ENCODE measurements at regions not wholly inside any gene's neighbourhood (a gene's known extent, or its start where the extent isn't known, plus 50 kb on each side); places are given as distances from the start of the nearest gene placed in this dataset.

DNA sequence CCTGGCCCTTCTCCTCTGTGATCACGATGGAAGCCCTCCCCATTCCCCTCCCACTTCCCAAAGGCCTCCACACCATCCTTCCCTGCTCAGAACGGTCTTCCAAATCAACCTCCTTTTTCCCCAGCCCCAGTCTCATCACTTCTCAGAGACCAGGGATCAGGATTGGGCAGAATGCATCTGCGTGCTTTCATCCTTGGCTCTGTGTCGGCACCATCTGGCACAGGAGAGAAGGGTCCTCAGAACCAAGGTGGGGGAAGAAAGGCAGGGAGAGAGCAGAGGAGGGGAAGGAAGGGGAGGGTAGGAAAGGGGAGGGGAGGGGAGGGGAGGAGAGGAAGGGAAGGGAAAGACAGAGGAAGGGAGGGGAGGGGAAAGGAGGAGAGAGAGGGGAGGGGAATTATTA, 52.4 kb upstream of the FICD start:
- Histone ChIP-seq H3K27ac (no peak overlapping the region), H3K9me3 (no peaks in the 10 kb centered on the region), H3K4me3 (no peak overlapping the region), H3K27me3 (peaks cover 37% of the 10 kb centered on the region), H3K4me1 (no peaks in the 10 kb centered on the region), H3K36me3 (no peaks in the 10 kb centered on the region)
- intact Hi-C loops (cut with DNase I) = loop anchor here (10.0 kb wide), 1 partner anchor 368 kb away; no protein-coding TSS in a partner anchor
- DNase-seq (no peak), ATAC-seq (no peak)
- TF ChIP-seq, protein P1, sequence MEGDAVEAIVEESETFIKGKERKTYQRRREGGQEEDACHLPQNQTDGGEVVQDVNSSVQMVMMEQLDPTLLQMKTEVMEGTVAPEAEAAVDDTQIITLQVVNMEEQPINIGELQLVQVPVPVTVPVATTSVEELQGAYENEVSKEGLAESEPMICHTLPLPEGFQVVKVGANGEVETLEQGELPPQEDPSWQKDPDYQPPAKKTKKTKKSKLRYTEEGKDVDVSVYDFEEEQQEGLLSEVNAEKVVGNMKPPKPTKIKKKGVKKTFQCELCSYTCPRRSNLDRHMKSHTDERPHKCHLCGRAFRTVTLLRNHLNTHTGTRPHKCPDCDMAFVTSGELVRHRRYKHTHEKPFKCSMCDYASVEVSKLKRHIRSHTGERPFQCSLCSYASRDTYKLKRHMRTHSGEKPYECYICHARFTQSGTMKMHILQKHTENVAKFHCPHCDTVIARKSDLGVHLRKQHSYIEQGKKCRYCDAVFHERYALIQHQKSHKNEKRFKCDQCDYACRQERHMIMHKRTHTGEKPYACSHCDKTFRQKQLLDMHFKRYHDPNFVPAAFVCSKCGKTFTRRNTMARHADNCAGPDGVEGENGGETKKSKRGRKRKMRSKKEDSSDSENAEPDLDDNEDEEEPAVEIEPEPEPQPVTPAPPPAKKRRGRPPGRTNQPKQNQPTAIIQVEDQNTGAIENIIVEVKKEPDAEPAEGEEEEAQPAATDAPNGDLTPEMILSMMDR (IDR thresholded peaks at IDR 0.05) = no peak

DNA sequence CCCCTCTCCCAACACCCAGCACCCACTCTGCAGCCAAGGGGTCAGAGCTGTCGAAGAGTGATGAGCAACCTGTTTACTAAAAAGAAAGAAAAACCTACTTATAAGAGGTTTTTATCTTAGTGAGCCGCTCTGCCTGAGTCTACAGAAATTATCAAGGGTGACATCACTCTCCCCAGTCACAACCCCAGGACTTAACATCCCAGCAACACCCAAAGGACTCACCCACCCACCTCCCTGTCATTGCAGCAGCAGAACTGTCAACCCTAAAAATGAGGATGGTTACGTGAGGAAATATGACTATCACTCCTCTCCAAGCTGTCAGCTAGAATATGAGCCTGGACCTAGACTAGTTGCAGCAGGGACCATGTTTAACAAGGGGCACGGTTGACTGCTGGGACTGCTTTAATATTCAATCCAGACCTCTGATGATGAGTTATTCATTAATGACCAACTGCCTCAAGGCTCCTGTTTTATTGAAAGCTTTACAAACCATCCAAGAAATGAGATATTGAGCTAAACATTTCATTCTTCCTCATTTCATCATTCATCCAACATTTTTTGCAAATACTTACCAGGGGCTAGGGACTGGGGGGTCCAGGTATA, 53.9 kb upstream of the FICD start:
- ATAC-seq (no peak), DNase-seq (no peak)
- Histone ChIP-seq H3K4me1 (no peaks in the 10 kb centered on the region), H3K27ac (no peak overlapping the region), H3K9me3 (no peaks in the 10 kb centered on the region), H3K36me3 (no peaks in the 10 kb centered on the region), H3K4me3 (no peak overlapping the region), H3K27me3 (peaks cover 35% of the 10 kb centered on the region)
- TF ChIP-seq, protein P1 (IDR thresholded peaks at IDR 0.05) = no peak
- intact Hi-C loops (cut with DNase I) = loop anchor here (10.0 kb wide), 1 partner anchor 366 kb away; no protein-coding TSS in a partner anchor

DNA sequence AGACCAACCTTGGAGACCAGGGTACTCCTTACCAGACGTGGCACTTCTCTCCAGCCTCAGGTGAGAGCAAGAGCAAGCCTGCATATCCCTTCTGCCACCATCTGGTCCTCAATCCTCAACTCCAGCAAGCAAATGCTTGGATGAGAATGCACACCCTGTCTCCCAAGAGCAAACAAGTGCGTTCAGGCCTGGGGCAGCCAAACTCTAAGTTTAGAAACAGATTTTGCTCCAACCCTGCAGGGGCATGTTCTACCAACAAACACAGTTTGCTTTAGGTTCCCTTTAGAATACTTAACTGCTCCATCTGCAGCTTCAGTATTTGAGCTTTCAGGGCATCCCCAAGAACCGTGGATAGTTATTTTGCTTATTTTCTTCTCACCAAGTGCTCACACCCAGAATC, 55.9 kb upstream of the FICD start:
- Histone ChIP-seq H3K4me3 (no peak overlapping the region), H3K36me3 (no peaks in the 10 kb centered on the region), H3K27me3 (peaks cover 17% of the 10 kb centered on the region), H3K27ac (no peak overlapping the region), H3K9me3 (no peaks in the 10 kb centered on the region), H3K4me1 (no peaks in the 10 kb centered on the region)
- DNase-seq (no peak), ATAC-seq (no peak)
- TF ChIP-seq, protein P1 (IDR thresholded peaks at IDR 0.05) = no peak
- intact Hi-C loops (cut with DNase I) = no loop called here

DNA sequence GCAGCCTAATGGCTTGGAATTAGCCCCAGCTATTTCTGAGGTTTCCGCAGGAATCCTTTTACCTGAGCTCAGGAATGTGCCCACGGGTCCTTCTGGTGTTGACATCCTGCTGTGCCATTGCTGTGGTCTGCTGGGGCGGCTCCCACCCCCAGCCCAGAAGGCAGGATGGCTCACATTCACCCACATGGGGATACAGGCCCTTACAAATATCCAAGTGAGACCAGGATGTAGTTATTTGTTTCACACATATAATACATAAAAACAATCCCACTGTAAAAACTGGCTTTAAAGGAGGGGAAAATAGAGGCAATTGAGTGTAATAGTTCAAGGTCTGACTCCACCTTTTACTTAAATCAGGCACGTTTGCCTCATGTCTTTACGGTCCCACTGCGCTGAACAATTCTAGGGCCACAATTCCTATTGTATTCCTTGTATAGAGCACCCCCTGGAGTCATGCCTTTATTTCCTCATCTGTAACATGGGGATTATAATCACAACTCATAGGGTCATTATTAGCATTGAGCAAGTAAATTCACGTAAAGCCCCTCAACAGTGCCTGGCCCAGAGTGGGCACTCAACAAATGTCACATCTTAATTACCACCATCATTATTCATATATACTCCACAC, 57.2 kb upstream of the FICD start:
- ATAC-seq (no peak), DNase-seq (no peak)
- Histone ChIP-seq H3K4me3 (no peak overlapping the region), H3K27ac (no peak overlapping the region), H3K36me3 (no peaks in the 10 kb centered on the region), H3K4me1 (no peaks in the 10 kb centered on the region), H3K9me3 (no peaks in the 10 kb centered on the region), H3K27me3 (peaks cover 17% of the 10 kb centered on the region)
- TF ChIP-seq, protein P1 (IDR thresholded peaks at IDR 0.05) = peak; percentile 24
- intact Hi-C loops (cut with DNase I) = no loop called here

DNA sequence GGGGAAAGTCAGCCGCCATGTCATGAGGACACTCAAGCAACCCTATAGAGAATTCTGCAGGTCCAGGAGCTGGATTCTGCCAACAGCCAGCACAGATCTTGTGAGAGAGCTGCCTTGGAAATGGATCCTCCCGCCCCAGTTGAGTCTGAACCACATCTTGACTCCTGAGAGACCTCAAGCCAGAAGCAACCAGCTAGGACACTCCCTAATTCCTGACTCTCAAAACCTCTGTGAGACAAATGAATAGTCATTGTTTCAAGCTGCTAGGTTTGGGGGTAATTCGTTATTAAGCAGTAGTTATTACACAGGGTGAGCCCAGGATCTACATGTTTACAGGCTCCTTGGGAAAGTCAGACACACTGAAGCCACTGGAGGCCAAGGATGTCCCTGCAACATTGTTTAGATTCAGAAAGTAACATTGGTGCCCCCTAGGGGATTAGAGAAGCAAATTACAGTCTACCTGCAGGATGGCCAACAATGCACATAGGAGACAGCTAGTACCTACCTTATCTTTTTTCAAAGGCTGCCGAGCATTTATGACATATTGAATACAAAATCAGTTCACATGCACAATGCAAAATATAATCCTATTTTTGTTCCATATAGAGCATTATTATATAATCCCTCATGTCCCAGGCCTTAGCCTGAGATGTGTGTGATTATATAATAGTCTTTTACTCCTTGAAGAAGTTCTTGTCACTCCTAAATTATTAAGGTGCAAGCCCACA, 57.9 kb upstream of the FICD start:
- peak; percentile 90 for ATAC-seq
- TF ChIP-seq, protein P1 (IDR thresholded peaks at IDR 0.05) = peak; percentile 71
- DNase-seq = no peak
- no peak overlapping the region for H3K27ac ChIP-seq
- H3K4me1 ChIP-seq = no peaks in the 10 kb centered on the region
- no peaks in the 10 kb centered on the region for H3K9me3 ChIP-seq
- H3K36me3 ChIP-seq = no peaks in the 10 kb centered on the region
- peaks cover 13% of the 10 kb centered on the region for H3K27me3 ChIP-seq
- intact Hi-C loops (cut with DNase I) = no loop called here
- H3K4me3 ChIP-seq = no peak overlapping the region

Data from upper lobe of right lung (tissue), 1 donor.